HG03097 (cell line): ENCODE measurements at regions not wholly inside any gene's neighbourhood (a gene's known extent, or its start where the extent isn't known, plus 50 kb on each side); places are given as distances from the start of the nearest gene placed in this dataset.

Source experiments
- ATAC-seq: cut with Tn5 transposase; IDR thresholded peaks from one replicate; pipeline ENCODE4 v1.9.1; 2021; ENCODE audit not compliant: unreplicated experiment, low FRiP score

DNA sequence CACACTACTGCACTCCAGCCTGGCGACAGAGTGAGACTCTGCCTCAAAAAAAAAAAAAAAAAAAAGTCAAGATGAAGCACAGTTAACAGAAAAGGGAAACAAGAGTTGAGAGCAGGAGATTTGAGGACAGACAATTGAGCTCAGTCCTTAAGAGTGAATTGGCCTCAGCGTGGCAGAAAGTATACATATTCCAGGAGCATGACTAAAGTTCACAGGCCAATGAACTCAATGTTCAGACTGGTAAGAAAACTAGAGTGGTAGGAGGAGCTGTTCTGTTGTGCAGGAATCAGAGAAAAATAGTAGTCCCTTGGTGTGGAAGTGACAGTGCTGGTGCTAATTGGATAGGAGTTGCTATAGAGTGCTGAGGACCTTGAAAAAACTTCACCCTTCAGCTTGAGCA lies 60.0 kb downstream of the NRN1 start:
- no peak for ATAC-seq

DNA sequence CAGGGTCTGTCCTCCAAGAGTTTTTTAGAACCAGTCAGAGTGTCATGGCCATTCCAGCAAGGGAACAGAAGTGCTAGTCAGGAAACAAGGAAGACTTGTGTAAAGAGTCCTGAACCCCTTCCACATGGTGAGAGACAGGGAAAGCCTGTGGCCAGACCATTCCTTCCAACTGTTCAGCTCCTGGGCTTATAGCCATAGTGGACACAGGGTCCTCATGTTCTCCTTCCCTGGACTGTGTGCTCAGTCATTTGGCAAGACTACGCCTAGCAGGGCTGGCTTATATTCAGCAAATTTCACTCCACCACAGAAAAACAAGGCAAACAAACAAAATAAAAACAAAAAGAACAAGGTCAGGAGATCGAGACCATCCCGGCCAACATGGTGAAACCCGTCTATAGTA lies 60.5 kb downstream of the NRN1 start:
- ATAC-seq, result no peak

DNA sequence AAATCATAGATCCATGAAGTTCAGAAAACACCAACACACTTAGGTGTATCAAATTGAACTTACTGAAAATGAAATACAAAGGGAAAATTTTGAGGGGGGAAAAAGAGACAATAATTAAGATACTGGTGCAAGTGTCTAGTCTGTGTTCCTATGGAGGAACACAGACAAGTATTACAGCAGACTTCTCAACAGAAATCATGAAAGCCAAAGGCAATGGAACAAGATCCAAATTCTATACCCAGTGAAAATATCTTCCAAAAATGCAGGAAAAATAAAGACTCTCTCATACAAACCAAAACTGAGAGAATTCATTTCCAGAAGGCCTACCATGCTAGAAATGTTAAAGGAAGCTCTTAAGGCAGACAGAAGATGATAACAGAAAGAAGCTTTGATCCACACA lies 63.1 kb downstream of the NRN1 start:
- no peak for ATAC-seq

DNA sequence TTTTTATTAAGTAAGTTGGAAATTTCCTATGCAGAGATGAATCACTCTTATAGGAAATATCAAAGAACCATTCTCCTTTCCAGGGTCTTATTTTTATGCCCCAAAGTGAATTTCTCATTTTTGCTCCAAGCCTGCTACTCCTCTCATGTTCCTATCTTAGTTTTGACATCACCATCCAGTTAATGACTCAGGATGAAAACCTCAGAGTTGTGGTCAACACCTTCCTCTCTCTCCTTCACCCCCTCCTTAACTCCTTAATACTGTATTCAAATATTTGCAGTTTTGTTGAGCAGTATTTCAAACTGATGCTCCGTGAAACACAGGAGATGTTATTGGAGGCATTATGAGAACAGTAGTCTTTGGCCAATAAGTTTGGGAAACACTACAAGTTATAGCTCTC lies 64.1 kb downstream of the NRN1 start:
- no peak for ATAC-seq

DNA sequence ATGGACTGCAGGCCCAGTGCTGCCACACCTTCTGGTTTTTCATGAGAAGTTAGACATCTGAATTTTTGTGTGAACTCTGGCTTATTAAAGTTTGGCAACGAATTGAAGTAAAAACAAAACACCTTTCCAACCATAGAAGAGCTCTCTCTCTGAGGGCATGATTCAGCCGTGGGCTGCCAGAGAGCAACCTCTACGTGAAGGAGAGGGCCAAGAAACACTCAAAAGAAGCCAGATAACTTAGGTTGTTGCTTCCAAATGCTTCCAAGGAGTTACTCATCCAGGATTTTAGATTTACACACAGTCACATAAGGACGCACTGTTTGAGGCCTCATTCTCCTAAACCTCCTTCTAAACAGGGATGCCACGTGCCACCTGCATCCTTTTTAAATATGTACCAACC lies 65.5 kb downstream of the NRN1 start:
- no peak for ATAC-seq

DNA sequence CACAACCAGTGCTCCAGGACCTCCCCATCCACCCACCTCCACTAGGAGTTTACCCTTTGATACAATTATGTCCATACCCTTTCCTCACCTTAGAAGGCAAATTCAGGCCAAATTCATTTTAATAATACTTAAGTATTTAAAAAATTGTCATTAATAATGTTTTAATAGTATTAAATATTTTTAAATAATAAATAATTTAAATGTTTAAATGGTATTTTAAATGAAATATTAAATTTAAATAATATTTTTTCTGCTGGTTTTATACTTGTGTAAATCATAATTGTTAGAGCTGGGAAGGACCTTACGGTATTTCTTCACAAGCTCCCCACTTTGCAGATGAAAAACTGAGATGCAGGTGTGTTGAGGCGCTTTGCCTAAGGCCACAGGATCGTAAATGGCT lies 67.8 kb downstream of the NRN1 start:
- ATAC-seq, result no peak

DNA sequence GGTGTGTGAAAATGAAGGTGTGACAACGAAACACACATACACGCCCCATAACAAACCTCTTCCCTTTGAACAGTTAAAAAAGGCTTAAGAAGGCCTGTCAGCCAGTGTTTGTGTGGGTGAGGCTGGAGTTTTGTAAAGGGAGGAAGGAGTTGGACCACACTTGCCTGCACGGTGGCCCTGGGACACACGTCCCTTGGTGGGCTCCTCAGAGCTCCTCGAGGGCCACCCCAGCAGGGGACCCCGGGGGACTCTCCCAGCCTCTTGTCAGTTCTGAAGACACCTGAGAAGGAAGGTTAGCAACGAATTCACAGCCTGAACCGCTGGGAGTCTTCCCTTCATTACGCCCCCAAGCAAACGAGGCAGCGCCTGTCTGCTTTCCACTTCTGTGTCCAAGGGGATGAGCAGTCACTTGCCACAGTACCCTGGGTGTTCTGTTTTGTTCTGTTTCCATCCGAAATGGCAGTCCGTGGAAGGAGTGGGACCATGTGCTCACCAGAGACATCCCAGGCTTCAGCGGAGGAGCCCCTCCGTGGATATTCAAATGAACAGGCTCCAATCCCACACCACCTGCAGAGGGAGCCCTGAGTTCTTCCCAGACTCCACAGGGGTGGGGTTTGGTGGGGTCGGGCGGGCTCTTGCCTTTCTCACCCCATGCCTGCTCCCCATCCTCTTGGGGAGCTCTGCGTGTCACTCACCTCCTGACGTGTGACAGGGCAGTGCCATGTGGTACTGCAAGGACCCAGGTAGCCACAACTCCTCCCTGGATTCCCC lies 68.6 kb downstream of the NRN1 start:
- no peak for ATAC-seq

DNA sequence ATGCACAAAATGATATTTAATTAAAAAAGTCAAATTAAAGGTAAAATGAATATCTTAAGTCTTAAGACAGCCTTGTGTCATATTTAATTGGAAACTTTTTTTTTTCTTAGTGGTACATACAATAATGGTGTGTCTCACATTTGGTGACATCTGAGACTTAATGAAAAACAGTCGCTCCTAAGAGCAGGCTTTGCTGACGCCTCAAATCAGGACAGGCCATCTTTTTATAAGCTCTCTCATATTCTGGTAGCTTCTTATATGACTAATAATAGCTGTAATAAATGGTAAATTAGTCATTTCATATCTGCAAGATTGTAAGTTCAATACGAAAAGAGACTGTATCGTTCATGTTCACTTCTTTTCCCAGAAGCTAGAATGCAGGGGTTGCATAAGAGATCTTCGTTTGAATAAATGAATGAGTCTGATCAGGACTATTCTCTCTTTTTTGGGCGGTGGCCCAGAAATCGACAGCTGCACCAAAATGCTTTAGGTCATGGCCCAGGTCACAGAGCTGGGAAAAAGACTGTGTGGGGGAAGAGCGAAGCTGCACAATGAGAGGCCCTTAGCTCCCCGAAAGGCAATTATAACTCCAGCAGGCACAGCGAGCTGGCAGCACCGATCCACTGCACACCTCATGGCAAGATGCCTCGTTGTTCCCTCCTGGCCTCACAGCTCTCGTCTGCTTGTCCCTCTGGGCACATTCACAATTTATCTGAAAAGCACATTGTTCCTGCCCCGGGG lies 69.4 kb downstream of the NRN1 start:
- ATAC-seq, result no peak

DNA sequence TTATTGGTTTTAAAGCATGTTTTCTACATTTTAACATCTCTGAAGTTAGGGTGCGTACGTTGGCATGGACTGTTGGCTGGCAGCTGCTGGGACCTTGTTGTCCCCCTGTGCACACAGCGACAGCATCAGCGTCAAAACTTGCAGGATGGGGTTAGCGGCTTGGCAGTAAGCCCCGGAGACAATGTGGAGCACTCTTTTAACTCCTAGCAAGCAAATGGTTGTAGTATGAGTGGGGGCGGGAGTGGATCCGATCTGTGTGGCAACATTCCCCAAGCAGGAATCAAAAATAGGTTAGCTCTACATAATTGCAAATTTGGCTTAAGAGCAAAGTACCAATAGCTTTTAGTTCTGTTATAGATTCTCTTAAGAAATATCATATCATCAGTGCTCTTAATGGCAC lies 70.1 kb downstream of the NRN1 start:
- no peak for ATAC-seq

DNA sequence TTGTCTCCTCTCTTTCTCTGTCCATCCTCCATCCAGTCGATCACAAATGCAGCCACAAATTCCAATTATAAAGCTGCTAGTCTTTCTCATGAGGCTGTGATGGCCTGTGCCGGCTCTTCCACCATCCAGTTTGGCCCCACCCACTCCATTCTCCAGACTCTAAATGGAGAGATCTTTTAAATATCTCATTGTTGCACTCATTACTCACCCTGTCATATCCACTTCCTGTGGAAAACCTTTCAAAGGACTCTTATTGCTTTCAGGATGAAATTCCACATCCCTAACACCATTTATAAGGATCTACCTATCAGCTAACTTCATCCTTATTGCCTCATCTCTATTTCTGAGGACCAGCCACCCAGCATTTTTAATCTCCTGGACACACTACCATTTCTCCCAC lies 70.6 kb downstream of the NRN1 start:
- no peak for ATAC-seq

DNA sequence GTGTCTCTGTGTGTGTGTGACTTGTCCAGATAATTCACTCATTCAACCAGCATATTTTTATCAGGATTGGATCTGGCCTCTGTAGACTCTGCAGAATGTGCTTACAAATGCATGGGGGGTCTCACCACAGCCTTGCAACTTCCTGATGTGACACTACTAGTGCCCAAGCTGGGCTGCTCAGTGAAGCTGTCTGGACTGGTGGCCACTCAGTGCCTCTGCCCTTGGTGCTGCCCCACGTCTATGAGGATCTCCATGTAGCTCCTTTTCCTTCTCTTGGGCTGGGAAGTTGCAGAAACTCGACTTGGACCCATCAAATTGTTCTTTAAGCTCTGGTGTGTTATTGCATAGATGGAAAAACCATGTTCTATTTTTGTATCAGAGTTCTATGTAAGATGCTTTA lies 75.8 kb downstream of the NRN1 start:
- ATAC-seq, result no peak

DNA sequence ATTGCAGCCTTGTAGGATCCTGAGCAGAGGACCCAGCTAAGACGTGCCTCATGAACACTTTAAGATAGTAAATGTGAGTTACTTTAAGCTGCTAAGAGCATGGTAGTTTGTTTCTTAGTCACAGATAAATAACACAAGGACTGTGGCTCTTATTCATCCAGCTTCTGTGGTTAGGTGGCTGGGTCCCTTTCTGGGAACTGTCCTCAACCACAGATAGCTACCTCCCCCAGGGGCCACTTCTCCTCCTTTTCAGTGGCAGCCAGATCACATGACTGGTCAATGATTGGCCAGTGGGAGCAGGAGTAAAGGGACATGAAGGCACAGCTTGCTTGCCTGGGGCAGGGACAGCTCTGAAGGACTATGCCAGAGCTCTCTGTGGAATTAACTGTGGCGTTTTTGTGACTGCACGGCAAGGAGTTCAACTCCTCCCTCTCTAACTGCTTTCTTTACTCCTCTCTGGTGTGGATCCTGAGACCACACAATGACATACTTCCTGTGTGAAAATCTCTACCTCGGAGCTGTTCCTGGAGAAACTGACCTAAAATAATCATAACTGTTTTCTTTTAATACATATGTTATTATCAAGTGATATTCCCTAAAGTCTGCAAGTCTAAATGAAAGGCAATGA lies 76.5 kb downstream of the NRN1 start:
- no peak for ATAC-seq

DNA sequence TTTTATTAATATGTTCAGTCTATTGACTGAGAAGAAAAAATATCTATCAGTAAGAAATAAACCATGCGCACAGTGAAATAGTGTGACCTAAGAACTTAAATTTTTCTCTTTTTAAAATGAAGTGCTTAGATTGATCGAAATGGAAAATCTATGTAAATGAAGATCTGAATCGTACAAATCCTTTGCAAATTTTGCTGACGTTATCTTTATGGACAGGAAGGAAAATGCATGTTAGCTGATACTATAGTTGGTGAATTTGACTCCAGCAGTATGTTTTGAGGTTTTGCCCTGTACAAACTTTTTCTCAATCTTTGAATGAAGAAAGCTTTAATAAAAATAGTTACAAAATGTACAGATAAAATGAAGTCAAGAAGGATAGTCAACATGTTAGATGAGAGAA lies 82.9 kb downstream of the NRN1 start:
- ATAC-seq, result no peak

DNA sequence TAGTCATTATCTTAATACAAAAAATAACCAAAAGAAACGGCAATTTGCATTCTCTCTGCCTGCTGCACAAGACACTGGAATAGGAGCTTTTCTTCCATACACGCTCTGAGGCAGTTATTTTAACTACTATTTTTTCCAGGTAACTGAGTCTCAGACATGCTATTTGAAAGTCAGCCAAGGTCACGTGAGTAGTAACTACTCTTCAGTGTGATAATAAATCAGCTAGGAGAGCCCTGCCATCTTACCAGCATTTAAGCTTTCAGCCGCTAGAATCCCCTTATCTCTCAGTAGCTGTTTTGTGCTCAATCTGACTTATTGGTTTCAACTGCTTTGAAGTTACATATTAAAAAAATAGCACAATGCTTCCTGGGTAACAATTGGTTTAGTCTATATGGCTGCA lies 84.5 kb downstream of the NRN1 start:
- ATAC-seq, result no peak

DNA sequence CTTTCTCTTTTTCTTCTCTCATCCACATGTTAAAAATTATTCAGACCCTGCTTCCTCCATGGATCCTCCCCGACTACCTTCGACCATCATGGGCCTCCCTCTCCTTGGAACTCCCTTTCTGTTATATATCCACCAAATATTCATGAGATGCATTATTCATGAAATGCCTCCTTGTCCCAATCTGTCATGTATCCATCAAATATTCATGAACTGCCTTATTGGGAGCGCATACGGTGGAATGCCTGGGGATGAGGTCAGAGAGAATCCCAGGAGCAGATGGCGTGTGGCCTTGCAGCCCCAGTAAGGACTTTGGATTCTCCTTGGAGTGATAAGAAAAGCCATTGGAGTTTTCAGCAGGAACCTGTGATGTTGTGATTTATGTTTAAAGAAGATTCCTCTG lies 97.0 kb downstream of the NRN1 start:
- no peak for ATAC-seq

DNA sequence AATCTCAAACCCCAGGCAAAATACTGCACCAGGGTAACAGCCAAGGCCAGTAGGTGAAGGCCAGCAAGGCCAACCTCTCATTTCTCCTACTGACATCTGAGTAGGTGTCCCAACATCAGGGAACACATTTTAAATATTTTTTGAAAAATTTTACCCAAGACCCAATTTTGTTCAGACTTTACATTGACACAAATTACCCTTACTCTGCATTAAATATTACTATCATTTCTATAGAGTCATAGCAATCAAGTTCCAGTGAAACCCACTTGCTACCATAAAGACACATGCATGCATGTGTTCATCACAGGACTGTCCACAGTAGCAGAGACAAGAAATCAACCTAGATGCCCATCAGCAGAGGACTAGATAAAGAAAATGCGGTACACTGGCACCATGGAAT lies 99.9 kb downstream of the NRN1 start:
- no peak for ATAC-seq

DNA sequence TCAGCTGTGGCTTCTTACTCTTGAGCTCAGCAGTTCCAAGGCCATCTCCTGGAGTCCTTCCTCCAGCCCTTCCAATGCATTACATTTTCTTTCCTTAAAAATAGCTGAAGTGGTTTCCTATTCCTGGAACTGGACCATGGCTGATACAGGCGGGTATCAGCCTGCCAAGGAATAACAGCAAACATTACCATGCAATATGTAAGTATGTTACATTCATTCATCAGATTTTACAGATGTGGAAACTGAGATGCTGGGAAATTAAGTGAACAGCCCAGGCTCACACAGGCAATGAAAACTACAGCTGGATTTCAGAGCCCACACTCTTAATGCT lies 100.4 kb downstream of the NRN1 start:
- no peak for ATAC-seq

DNA sequence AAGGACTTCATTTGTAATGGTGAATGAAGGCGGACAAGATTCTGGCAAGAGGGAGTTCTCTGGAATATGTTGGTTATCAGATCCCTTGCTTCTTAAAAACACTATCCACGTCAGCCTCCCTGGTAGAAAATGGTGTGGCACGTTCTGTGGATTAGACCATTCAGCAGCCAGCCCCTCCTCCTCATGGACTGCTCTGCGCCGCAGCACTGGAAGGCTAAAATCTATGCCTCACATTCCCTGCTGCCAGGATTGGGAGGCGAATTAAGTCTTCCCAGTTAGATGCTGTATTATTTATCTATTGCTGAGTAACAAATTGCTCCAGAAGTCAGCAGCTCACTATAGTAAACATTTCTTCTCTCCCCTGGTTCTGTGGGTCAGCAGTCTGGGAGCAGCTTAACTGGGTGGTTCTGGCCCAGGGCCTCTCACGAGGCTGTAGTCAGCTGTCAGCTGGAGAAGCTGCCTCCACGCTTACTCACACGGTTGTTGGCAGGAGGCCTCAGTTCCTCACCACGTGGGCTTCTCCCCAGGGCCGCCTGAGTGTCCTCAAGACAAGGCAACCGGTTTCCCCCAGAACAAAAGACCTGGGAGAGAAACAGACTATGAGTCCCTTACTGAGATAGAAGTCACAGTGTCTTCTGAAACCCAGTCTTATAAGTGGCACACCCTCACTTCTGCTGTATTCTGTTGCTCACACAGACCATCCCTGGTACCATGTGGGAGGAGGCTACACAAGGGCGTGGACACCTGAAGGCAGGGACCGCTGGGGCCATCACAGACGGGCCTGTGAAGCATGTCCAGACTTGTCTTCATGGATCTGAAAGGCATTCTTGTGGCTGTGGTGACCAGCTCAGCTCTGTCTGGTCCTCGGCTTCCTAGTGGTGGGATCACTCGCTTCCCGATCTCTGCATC lies 101.0 kb downstream of the NRN1 start:
- ATAC-seq, result no peak

DNA sequence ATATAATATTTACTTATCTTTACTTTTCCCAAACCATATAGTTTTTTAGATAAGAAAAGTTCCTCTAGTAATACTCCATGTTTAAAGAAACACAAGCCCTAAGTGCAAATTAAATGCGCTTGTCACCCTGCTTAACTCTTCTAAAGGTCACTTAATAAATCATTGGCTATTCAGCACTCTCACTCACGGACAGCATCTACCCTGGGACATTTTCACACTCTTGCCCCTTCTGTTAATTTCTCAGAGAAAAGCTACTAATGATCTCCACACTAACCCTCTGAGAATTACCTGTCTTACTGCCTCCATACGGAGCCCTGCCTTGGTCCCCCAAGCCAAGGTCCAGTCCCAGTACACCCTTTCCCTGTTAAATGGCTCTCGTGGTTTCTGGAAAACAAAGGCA lies 102.2 kb downstream of the NRN1 start:
- no peak for ATAC-seq

DNA sequence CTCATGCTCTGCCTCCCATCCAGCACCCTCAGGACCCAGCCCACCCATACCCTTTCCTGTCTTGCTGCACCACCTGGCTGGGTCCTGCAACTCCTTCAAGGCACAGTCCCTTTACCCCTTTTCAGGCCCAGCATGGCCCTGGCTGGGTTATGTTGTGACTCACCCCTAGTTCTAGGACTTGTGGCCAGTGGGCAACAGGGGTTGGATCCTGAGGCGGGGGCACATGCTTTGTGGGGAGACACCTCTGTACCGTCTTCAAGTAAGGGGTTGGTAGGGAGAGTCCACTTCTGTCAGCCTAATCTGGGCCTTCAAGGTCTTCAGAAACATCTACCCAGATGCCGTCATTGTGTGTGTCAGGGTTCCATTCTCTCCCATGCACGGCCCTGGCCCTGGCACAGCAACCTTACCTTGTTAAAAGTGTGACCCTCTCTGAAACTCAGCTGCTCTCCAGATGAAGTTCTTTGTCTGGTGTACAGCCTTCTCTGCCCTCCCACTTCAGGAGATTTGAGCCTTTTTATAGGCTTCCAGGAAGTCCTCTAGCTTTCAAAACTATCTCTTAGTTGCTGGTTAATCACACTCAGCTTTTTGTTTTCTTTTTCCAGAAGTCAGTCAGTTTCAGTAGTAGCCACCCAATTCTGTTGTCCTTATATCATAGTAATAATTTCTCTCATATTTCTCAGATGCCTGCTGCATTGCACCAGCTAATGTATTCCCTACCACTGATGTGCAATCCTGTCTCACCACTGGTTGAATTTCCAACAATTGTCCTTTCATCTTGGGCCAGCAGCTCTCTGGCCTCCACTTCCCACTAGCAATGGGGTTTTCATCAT lies 107.3 kb downstream of the NRN1 start:
- ATAC-seq, result no peak
